ENCODE measurements at regions not wholly inside any gene's neighbourhood (a gene's known extent, or its start where the extent isn't known, plus 50 kb on each side); places are given as distances from the start of the nearest gene placed in this dataset.

DNA sequence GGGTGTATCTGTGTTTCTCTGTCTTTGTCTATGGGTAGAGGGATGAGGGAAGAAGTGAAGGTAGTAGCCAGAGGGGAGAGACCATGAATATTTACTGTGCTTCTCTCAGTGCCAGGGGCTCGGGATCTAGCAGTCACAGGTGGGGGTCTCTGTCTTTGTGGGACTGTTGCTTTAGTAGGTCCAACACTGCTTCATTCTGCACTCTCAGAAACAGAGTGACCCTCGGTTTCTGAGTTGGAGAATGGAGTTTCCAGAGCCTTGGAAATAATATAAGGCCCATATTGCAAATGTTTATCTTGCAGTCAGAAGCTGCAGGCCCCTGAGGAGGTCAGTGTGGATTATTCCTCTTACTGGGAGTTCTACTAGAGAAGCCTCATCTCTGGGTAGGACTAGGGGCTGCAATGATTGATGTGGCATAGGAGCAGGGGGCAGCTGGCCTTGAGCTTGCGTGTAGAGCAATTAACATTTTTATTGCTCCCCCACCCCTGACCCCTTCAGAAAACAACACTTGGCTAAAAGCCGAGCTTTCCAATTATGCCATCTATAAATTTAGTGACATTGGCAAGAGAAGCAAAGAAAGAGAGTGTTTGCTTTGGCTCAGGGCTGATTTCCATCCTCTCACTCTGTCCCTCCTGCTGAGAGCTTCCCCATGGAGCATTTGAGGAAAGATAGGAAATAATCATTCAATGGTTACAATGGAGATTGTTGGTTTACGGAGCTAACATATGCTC, 55.0 kb upstream of the TRPC7 start:
- intact Hi-C loops (cut with DNase I): no loop called here
- H3K27ac ChIP-seq: no peak overlapping the region
- no peaks in the 10 kb centered on the region for H3K9me3 ChIP-seq (replicated peaks in 1 of 3)
- WGBS, 4 donors: 40 to 55% (median 47%) methylated on average over 5 of the region's 5 CpGs
- no peak overlapping the region for H3K4me3 ChIP-seq
- no peaks in the 10 kb centered on the region for H3K4me1 ChIP-seq (replicated peaks in 1 of 2)
- no peaks in the 10 kb centered on the region for H3K36me3 ChIP-seq (replicated peaks in 1 of 2)
- no peak for TF ChIP-seq POLR2A (IDR thresholded peaks at IDR 0.05)
- TF ChIP-seq, protein P1, sequence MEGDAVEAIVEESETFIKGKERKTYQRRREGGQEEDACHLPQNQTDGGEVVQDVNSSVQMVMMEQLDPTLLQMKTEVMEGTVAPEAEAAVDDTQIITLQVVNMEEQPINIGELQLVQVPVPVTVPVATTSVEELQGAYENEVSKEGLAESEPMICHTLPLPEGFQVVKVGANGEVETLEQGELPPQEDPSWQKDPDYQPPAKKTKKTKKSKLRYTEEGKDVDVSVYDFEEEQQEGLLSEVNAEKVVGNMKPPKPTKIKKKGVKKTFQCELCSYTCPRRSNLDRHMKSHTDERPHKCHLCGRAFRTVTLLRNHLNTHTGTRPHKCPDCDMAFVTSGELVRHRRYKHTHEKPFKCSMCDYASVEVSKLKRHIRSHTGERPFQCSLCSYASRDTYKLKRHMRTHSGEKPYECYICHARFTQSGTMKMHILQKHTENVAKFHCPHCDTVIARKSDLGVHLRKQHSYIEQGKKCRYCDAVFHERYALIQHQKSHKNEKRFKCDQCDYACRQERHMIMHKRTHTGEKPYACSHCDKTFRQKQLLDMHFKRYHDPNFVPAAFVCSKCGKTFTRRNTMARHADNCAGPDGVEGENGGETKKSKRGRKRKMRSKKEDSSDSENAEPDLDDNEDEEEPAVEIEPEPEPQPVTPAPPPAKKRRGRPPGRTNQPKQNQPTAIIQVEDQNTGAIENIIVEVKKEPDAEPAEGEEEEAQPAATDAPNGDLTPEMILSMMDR (IDR thresholded peaks at IDR 0.05): no peak
- no peaks in the 10 kb centered on the region for H3K27me3 ChIP-seq
- no peak for DNase-seq

DNA sequence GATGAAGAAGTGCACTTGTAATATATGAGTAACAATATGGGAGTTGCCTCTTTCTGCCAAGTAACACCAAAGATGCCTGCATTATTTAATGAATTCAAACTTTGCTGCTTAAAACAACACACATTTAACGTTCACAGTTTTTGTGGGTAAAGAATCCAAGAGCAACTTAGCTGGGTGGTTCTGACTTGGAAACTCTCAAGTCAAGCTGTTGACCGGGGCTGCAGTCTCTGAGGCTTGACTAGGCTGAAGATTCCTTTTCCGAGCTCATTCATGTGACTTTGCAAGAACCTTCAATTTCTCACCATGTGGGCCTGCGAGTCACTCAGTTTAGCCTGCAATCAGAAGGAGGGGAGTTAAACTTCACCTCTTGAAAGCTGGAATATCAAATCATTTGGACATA, 53.0 kb upstream of the TRPC7 start:
- H3K9me3 ChIP-seq (replicated peaks in 1 of 3): no peaks in the 10 kb centered on the region
- H3K27ac ChIP-seq: no peak overlapping the region
- H3K27me3 ChIP-seq: no peaks in the 10 kb centered on the region
- H3K4me1 ChIP-seq (replicated peaks in 1 of 2): no peaks in the 10 kb centered on the region
- 71 to 81% (median 74%) methylated on average over 4 of the region's 4 CpGs for WGBS, 4 donors
- DNase-seq: no peak
- no peak overlapping the region for H3K4me3 ChIP-seq
- no peak for TF ChIP-seq POLR2A (IDR thresholded peaks at IDR 0.05)
- TF ChIP-seq, protein P1 (IDR thresholded peaks at IDR 0.05): no peak
- intact Hi-C loops (cut with DNase I): no loop called here
- H3K36me3 ChIP-seq (replicated peaks in 1 of 2): no peaks in the 10 kb centered on the region
